ENCODE measurements at regions not wholly inside any gene's neighbourhood (a gene's known extent, or its start where the extent isn't known, plus 50 kb on each side); places are given as distances from the start of the nearest gene placed in this dataset.
"Not testable (repeated sequence)": the region's sequence is repeated elsewhere in the genome, so short reads cannot be mapped to it uniquely, and the experiment has no call there.

- no peak for DNase-seq (ENCODE audit: low read depth)
- TF ChIP-seq, protein P1, sequence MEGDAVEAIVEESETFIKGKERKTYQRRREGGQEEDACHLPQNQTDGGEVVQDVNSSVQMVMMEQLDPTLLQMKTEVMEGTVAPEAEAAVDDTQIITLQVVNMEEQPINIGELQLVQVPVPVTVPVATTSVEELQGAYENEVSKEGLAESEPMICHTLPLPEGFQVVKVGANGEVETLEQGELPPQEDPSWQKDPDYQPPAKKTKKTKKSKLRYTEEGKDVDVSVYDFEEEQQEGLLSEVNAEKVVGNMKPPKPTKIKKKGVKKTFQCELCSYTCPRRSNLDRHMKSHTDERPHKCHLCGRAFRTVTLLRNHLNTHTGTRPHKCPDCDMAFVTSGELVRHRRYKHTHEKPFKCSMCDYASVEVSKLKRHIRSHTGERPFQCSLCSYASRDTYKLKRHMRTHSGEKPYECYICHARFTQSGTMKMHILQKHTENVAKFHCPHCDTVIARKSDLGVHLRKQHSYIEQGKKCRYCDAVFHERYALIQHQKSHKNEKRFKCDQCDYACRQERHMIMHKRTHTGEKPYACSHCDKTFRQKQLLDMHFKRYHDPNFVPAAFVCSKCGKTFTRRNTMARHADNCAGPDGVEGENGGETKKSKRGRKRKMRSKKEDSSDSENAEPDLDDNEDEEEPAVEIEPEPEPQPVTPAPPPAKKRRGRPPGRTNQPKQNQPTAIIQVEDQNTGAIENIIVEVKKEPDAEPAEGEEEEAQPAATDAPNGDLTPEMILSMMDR (IDR thresholded peaks at IDR 0.05; ENCODE audit: low read depth, low read length, missing control alignments): no peak
- H3K4me3 ChIP-seq (ENCODE audit: low read depth, low read length): no peak overlapping the region
Measured at GRCh38 chr10:121323443-121323842, 274.8 kb downstream of the FGFR2 start.

DNA sequence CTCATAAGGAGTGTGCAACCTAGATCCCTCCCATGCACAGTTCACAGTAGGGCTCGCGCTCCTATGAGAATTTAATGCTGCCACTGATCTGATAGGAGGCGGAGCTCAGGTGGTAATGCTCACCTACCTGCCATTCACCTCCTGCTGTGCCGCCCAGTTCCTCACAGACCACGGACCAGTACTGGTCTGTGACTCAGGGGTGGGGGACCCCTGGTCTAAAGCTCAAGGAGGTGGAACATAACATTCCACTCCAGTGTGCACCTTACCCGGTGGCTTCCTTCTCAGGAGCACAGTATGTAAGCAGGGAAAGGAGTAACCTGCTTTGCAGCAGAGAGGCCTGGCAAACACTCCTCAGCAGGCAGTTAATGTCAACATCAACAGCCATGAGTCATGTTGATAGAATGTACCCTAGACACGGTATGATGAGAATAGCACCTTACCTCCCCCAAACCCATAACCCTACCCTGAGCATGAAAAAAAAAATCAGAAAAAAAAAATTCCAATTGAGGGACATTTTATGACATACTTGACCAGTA is 273.5 kb downstream of the FGFR2 start:
- no peak overlapping the region for H3K4me3 ChIP-seq (ENCODE audit: low read depth, low read length)
- TF ChIP-seq, protein P1 (IDR thresholded peaks at IDR 0.05; ENCODE audit: low read depth, low read length, missing control alignments): no peak
- DNase-seq (ENCODE audit: low read depth): no peak

DNA sequence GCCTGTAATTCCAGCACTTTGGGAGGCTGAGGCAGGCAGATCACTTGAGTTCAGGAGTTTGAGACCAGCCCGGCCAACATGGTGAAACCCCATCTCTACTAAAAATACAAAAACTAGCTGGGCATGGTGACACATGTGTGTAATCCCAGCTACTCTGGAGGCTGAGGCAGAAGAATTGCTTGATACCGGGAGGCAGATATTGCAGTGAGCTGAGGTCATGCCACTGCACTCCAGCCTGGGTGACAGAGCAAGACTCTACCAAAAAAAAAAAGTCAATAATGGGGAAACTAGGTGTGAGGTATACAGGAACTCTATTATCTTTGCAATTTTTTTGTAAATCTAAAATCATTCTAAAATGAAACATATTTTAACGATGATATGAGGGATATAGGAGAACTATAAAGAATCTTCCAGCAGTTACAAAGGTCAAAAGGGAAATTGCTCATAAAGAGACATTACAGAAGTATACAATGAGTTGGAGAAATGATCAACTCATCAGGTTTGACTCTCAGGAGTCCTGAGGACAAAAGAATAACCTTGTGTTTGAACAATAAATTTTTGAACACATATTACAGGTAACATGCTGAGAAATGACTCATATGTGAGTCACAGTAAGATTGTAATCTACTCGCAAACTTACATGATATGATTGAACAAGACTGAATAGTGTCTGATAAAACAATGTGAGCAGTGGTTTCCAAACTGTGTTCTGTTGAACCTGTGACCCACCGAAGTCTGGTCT is 272.6 kb downstream of the FGFR2 start:
- no peak for DNase-seq (ENCODE audit: low read depth)
- H3K4me3 ChIP-seq (ENCODE audit: low read depth, low read length): no peak overlapping the region
- TF ChIP-seq, protein P1 (IDR thresholded peaks at IDR 0.05; ENCODE audit: low read depth, low read length, missing control alignments): no peak

GRCh38 chr10:121326905-121327304 is 271.3 kb downstream of the FGFR2 start:
- no peak overlapping the region for H3K4me3 ChIP-seq (ENCODE audit: low read depth, low read length)
- DNase-seq (ENCODE audit: low read depth): no peak

DNA sequence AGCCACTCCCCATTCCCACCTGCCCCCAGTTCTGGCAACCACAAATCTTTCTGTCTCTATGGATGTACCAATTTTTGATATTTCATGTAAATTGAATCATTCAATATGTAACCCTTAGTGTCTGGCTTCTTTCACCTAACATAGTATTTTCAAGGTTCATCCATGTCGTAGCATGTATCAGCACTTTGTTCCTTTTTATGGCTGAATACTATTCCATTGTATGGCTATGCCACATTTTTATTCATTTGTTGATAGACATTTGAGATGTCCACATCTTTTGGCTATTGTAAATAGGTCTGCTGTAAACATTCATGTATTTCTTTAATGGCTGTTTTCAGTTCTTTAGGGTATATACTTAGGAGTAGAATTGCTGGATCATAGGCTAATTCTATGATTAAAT is 270.5 kb downstream of the FGFR2 start:
- TF ChIP-seq, protein P1 (IDR thresholded peaks at IDR 0.05; ENCODE audit: low read depth, low read length, missing control alignments): no peak
- H3K4me3 ChIP-seq (ENCODE audit: low read depth, low read length): no peak overlapping the region

More at GRCh38 chr10:121326905-121327304, 271.3 kb downstream of the FGFR2 start:
- TF ChIP-seq, protein P1 (IDR thresholded peaks at IDR 0.05; ENCODE audit: low read depth, low read length, missing control alignments): no peak

GRCh38 chr10:121329631-121330030 is 268.6 kb downstream of the FGFR2 start:
- H3K4me3 ChIP-seq (ENCODE audit: low read depth, low read length): not testable (repeated sequence)

More for the DNA sequence above, 270.5 kb downstream of the FGFR2 start:
- DNase-seq (ENCODE audit: low read depth): no peak

GRCh38 chr10:121330563-121330962 is 267.7 kb downstream of the FGFR2 start:
- H3K4me3 ChIP-seq (ENCODE audit: low read depth, low read length): no peak overlapping the region
- TF ChIP-seq, protein P1 (IDR thresholded peaks at IDR 0.05; ENCODE audit: low read depth, low read length, missing control alignments): no peak
- no peak for DNase-seq (ENCODE audit: low read depth)

More at GRCh38 chr10:121329631-121330030, 268.6 kb downstream of the FGFR2 start:
- DNase-seq (ENCODE audit: low read depth): not testable (repeated sequence)
